ENCODE measurements at regions not wholly inside any gene's neighbourhood (a gene's known extent, or its start where the extent isn't known, plus 50 kb on each side); places are given as distances from the start of the nearest gene placed in this dataset.

DNA sequence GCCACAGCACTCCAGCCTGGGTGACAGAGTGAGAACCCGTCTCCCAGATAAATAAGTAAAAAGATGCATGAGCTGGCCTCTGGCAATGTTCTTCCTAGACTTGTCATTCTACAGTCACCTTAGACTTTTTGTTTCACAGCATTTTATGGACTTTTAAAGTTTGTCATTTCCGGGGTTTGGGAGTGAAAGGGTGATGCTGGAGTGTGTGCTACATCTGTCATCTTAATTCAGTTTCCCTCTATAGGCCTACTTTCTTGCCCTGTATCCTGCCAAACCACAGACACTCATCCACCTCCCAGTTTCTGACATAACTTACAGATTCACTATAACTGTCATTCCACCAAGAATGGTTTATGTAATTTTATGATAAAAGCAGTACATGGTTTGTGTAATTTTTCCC is 166.7 kb upstream of the PARP11 start:
- CTCF ChIA-PET = interaction anchor here (1.0 to 5.2 kb wide), 3 partner anchors 42 to 237 kb away, joined by 3 to 45 read pairs (median 35); no protein-coding TSS in a partner anchor
- Histone ChIP-seq H3K36me3 (ENCODE audit: control insufficient read depth, insufficient read depth, low read length) (no peaks in the 10 kb centered on the region), H3K9me3 (ENCODE audit: control insufficient read depth, insufficient read depth, low read length) (no peaks in the 10 kb centered on the region), H2BK120ac (ENCODE audit: low read depth, low read length) (no peak overlapping the region), H3K4me1 (ENCODE audit: control insufficient read depth, insufficient read depth, low read length) (no peaks in the 10 kb centered on the region), H2BK15ac (ENCODE audit: low read depth, low read length) (no peak overlapping the region), H4K20me1 (ENCODE audit: insufficient read depth, low read length) (no peaks in the 10 kb centered on the region), H3K27me3 (ENCODE audit: control insufficient read depth, insufficient read depth, low read length) (peaks cover 21% of the 10 kb centered on the region), H3K4me2 (ENCODE audit: low read depth, low read length) (no peak overlapping the region), H4K8ac (ENCODE audit: low read depth in 2 of 2, low read length in 2 of 2) (no peak overlapping the region), H2BK20ac (ENCODE audit: low read depth, low read length) (no peak overlapping the region), H2BK5ac (ENCODE audit: low read depth, low read length, poor library complexity, severe bottlenecking) (no peak overlapping the region), H4K5ac (ENCODE audit: low read depth, low read length) (no peak overlapping the region), H3K4ac (ENCODE audit: low read depth, low read length) (no peak overlapping the region), H3K18ac (ENCODE audit: low read depth, low read length) (no peak overlapping the region), H4K91ac (ENCODE audit: insufficient read depth, low read depth, low read length) (no peak overlapping the region), H2AK5ac (ENCODE audit: low read depth, low read length) (no peak overlapping the region), H3K9ac (ENCODE audit: low read depth, low read length) (no peak overlapping the region), H2AK9ac (replicated peaks; ENCODE audit: low read depth, low read length, poor library complexity) (no peak overlapping the region), H3K14ac (replicated peaks; ENCODE audit: low read depth, low read length) (no peak overlapping the region), H3K23ac (ENCODE audit: low read depth, low read length) (no peak overlapping the region), H3K79me1 (ENCODE audit: low read depth in 1 of 2, low read length in 2 of 2) (no peaks in the 10 kb centered on the region), H3K9me1 (ENCODE audit: insufficient read depth, low read length) (no peaks in the 10 kb centered on the region), H2AFZ (replicated peaks; ENCODE audit: low read length, poor library complexity) (no peak overlapping the region), H3K4me3 (ENCODE audit: insufficient read depth, low read depth, low read length) (no peak overlapping the region), H3K27ac (ENCODE audit: insufficient read depth, low read length) (no peak overlapping the region), H3K56ac (ENCODE audit: extremely low read depth, insufficient read depth, low read length) (no peak overlapping the region)
- no CpG with 5 or more reads among the region's 2 CpGs for WGBS, 2 experiments (ENCODE audit: extremely low coverage in 2 of 2, insufficient read length in 1 of 2)
- intact Hi-C loops (cut with micrococcal nuclease) (loop anchor here (5.0 kb wide), 1 partner anchor 738 kb away; no protein-coding TSS in a partner anchor), dilution Hi-C loops (cut with HindIII; ENCODE audit: low sequenced_read_pairs, unreplicated experiment) (no loop called here), in situ Hi-C loops (cut with MboI; ENCODE audit: low sequenced_read_pairs) (loop anchor here (5.0 kb wide), 1 partner anchor 153 kb away; no protein-coding TSS in a partner anchor)
- TF ChIP-seq CHD1 (IDR thresholded peaks at IDR 0.05; ENCODE audit: low read depth, low read length) = no peak
- no peak for TF ChIP-seq RCOR1 (IDR thresholded peaks at IDR 0.05; ENCODE audit: insufficient replicate concordance, low read length)
- TF ChIP-seq CEBPB (IDR thresholded peaks at IDR 0.05; ENCODE audit: low read depth, low read length) = no peak
- TF ChIP-seq MXI1 (IDR thresholded peaks at IDR 0.05; ENCODE audit: borderline replicate concordance, low read depth, low read length) = no peak
- TF ChIP-seq, protein P1, sequence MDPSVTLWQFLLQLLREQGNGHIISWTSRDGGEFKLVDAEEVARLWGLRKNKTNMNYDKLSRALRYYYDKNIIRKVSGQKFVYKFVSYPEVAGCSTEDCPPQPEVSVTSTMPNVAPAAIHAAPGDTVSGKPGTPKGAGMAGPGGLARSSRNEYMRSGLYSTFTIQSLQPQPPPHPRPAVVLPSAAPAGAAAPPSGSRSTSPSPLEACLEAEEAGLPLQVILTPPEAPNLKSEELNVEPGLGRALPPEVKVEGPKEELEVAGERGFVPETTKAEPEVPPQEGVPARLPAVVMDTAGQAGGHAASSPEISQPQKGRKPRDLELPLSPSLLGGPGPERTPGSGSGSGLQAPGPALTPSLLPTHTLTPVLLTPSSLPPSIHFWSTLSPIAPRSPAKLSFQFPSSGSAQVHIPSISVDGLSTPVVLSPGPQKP (IDR thresholded peaks at IDR 0.05; ENCODE audit: borderline replicate concordance, low read depth, low read length) = no peak
- no peak for TF ChIP-seq SMC3 (IDR thresholded peaks at IDR 0.05; ENCODE audit: low read depth, low read length)
- TF ChIP-seq, protein P2, sequence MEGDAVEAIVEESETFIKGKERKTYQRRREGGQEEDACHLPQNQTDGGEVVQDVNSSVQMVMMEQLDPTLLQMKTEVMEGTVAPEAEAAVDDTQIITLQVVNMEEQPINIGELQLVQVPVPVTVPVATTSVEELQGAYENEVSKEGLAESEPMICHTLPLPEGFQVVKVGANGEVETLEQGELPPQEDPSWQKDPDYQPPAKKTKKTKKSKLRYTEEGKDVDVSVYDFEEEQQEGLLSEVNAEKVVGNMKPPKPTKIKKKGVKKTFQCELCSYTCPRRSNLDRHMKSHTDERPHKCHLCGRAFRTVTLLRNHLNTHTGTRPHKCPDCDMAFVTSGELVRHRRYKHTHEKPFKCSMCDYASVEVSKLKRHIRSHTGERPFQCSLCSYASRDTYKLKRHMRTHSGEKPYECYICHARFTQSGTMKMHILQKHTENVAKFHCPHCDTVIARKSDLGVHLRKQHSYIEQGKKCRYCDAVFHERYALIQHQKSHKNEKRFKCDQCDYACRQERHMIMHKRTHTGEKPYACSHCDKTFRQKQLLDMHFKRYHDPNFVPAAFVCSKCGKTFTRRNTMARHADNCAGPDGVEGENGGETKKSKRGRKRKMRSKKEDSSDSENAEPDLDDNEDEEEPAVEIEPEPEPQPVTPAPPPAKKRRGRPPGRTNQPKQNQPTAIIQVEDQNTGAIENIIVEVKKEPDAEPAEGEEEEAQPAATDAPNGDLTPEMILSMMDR (conservative IDR thresholded peaks at IDR 0.05; ENCODE audit: low read depth, low read length) = no peak
- no peak for TF ChIP-seq MAZ (IDR thresholded peaks at IDR 0.05; ENCODE audit: borderline replicate concordance, low read depth, low read length)
- TF ChIP-seq, protein P3, sequence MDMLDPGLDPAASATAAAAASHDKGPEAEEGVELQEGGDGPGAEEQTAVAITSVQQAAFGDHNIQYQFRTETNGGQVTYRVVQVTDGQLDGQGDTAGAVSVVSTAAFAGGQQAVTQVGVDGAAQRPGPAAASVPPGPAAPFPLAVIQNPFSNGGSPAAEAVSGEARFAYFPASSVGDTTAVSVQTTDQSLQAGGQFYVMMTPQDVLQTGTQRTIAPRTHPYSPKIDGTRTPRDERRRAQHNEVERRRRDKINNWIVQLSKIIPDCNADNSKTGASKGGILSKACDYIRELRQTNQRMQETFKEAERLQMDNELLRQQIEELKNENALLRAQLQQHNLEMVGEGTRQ (IDR thresholded peaks at IDR 0.05; ENCODE audit: low read depth, low read length) = no peak
- TF ChIP-seq FOS (IDR thresholded peaks at IDR 0.05; ENCODE audit: low read depth, low read length) = no peak
- TF ChIP-seq MAFK (IDR thresholded peaks at IDR 0.05; ENCODE audit: low read depth, low read length) = no peak
- no peak for TF ChIP-seq NFE2L2 (IDR thresholded peaks at IDR 0.05; ENCODE audit: low read depth, low read length)
- TF ChIP-seq POLR2A (IDR thresholded peaks at IDR 0.05; ENCODE audit: low read depth, low read length) = no peak
- TF ChIP-seq RFX5 (IDR thresholded peaks at IDR 0.05; ENCODE audit: low read depth, low read length) = no peak
- TF ChIP-seq BHLHE40 (IDR thresholded peaks at IDR 0.05; ENCODE audit: low read depth, low read length) = no peak
- no TSS peak for BruUV-seq (replicated peaks)
- POLR2A ChIA-PET (ENCODE audit: unreplicated experiment) = no interaction called here
- no peak for DNase-seq
- no peak for ATAC-seq (ENCODE audit: low read depth)

Measured in IMR-90 (cell line).